Neural progenitor cell (in vitro differentiated cells): ENCODE measurements at regions not wholly inside any gene's neighbourhood (a gene's known extent, or its start where the extent isn't known, plus 50 kb on each side); places are given as distances from the start of the nearest gene placed in this dataset.

Experiments used
- CTCF ChIP-seq: fragments of 200-600 bp; sonication (generic); IDR thresholded peaks from 2 replicates; pipeline ENCODE4 v1.5.1; 2017; ENCODE audit warnings: antibody characterized with exemption, mild to moderate bottlenecking
- EZH2 ChIP-seq: fragments of 200-600 bp; sonication (generic); IDR thresholded peaks from 2 replicates; pipeline ENCODE4 v1.6.1; 2017; ENCODE audit warnings: antibody characterized with exemption, mild to moderate bottlenecking, moderate library complexity

- TF ChIP-seq EZH2 (no peak), CTCF (no peak)
Measured at GRCh38 chrY:10987626-10988025, 1459.9 kb downstream of the TSPY10 start.
